DOHH2 (cell line): ENCODE measurements at regions not wholly inside any gene's neighbourhood (a gene's known extent, or its start where the extent isn't known, plus 50 kb on each side); places are given as distances from the start of the nearest gene placed in this dataset.

ENCODE experiments used
- CTCF ChIP-seq: fragments of 200-600 bp; sonication (generic); IDR thresholded peaks from one replicate; pipeline ENCODE4 v1.5.1; 2014; ENCODE audit warnings: antibody characterized with exemption, mild to moderate bottlenecking, low read depth, low read length; ENCODE audit not compliant: poor library complexity, severe bottlenecking
- EZH2phosphoT487 ChIP-seq: fragments of 200-600 bp; sonication (generic); IDR thresholded peaks from 2 replicates; pipeline ENCODE4 v1.6.1; 2017; ENCODE audit warnings: borderline replicate concordance, mild to moderate bottlenecking, antibody characterized with exemption, low read length, moderate library complexity, mixed read lengths

GRCh38 chr9:1619915-1620710, 395.0 kb upstream of the SMARCA2 start:
- TF ChIP-seq CTCF (no peak), EZH2phosphoT487 (no peak)
